H1 (cell line): ENCODE measurements at regions not wholly inside any gene's neighbourhood (a gene's known extent, or its start where the extent isn't known, plus 50 kb on each side); places are given as distances from the start of the nearest gene placed in this dataset.

Source experiments
- CTCF ChIA-PET: fragments of 300-600 bp; sonication (Branson Sonifier 250); formaldehyde crosslinking; loops from one replicate; lab custom pipeline; 2021; ENCODE audit not compliant: partially characterized antibody; lab: Charles Lee
- POLR2A ChIA-PET: fragments of 300-600 bp; sonication (Branson Sonifier 250); formaldehyde crosslinking; loops from one replicate; lab custom pipeline; 2021; ENCODE audit warnings: inconsistent platforms; ENCODE audit not compliant: partially characterized antibody; lab: Charles Lee
- DNase-seq, 2 experiments: peaks; one replicate each; pipeline versions ENCODE4 v3.0.0 to v3.0.0-alpha.2; 2010 to 2022; ENCODE audit warnings: low spot score in 2 of 2, low read depth in 1 of 2, mixed read lengths in 1 of 2
- FAIRE-seq: peaks from 2 replicates; lab custom pipeline; 2011; peaks lifted over from hg19 to GRCh38; lab: Jason Lieb, UNC
- H2AFZ ChIP-seq: 2 replicates; pipeline ENCODE4 v1.8.1; 2012; ENCODE audit warnings: low read length, inconsistent platforms
- H2AK5ac ChIP-seq: 2 replicates; pipeline ENCODE4 v1.6.1; 2013; ENCODE audit warnings: low read depth, low read length
- H2BK120ac ChIP-seq: replicated peaks from 2 replicates; pipeline ENCODE3; 2013; ENCODE audit warnings: low read depth, low read length, inconsistent platforms
- H2BK12ac ChIP-seq: 2 replicates; pipeline ENCODE4 v1.6.1; 2013; ENCODE audit warnings: low read depth, low read length
- H2BK15ac ChIP-seq: 2 replicates; pipeline ENCODE4 v1.6.1; 2013; ENCODE audit warnings: low read length
- H2BK20ac ChIP-seq: 2 replicates; pipeline ENCODE4 v1.6.1; 2013; ENCODE audit warnings: low read length
- H2BK5ac ChIP-seq: 2 replicates; pipeline ENCODE4 v1.6.1; 2013; ENCODE audit warnings: low read depth, low read length
- H3K14ac ChIP-seq: 2 replicates; pipeline ENCODE4 v1.6.1; 2013; ENCODE audit warnings: inconsistent platforms; ENCODE audit not compliant: insufficient read length
- H3K18ac ChIP-seq: 2 replicates; pipeline ENCODE4 v1.6.1; 2013; ENCODE audit warnings: low read length; ENCODE audit errors: extremely low read depth
- H3K23ac ChIP-seq: 2 replicates; pipeline ENCODE4 v1.6.1; 2013; ENCODE audit warnings: inconsistent platforms; ENCODE audit not compliant: insufficient read length
- H3K23me2 ChIP-seq: 2 replicates; pipeline ENCODE4 v1.6.1; 2013; ENCODE audit warnings: low read depth, low read length
- H3K27ac ChIP-seq: 2 replicates; pipeline ENCODE4 v1.6.1; 2011; ENCODE audit warnings: low read depth, low read length, inconsistent platforms
- H3K27me3 ChIP-seq, 4 experiments: replicated peaks in 1 of 4; 1 replicate in 1 of 4; 2 replicates in 3 of 4; pipeline versions ENCODE4 v1.6.1 to v1.8.1; 2011 to 2013; ENCODE audit warnings: low read length in 3 of 4, mild to moderate bottlenecking in 3 of 4, inconsistent platforms in 2 of 4, mixed read lengths in 2 of 4, moderate library complexity in 1 of 4; ENCODE audit not compliant: control insufficient read depth in 3 of 4, insufficient read depth in 3 of 4; ENCODE audit errors: extremely low read depth in 1 of 4
- H3K36me3 ChIP-seq, 4 experiments: 2 replicates each; pipeline versions ENCODE4 v1.6.1 to v1.8.1; 2011 to 2013; ENCODE audit warnings: mild to moderate bottlenecking in 4 of 4, low read length in 3 of 4, moderate library complexity in 2 of 4, control low read depth in 1 of 4, inconsistent platforms in 1 of 4; ENCODE audit not compliant: insufficient read depth in 4 of 4, control insufficient read depth in 2 of 4
- H3K4ac ChIP-seq: replicated peaks from 2 replicates; pipeline ENCODE3; 2013; ENCODE audit warnings: low read length, low read depth, mixed read lengths, inconsistent platforms; ENCODE audit not compliant: insufficient read length
- H3K4me1 ChIP-seq, 4 experiments: replicated peaks in 1 of 4; 1 replicate in 1 of 4; 2 replicates in 3 of 4; pipeline versions ENCODE4 v1.6.1 to v1.8.1; 2011 to 2013; ENCODE audit warnings: low read length in 3 of 4, inconsistent platforms in 2 of 4, mixed read lengths in 1 of 4; ENCODE audit not compliant: insufficient read depth in 4 of 4, control insufficient read depth in 3 of 4
- H3K4me2 ChIP-seq, 2 experiments: 2 replicates each; pipeline versions ENCODE4 v1.6.1 to v1.8.1; 2011 to 2013; ENCODE audit warnings: low read depth in 2 of 2, low read length in 2 of 2, control low read depth in 1 of 2, inconsistent platforms in 1 of 2, mild to moderate bottlenecking in 1 of 2; ENCODE audit not compliant: insufficient read depth in 1 of 2
- H3K4me3 ChIP-seq, 4 experiments: fragments of 200-600, 300-600 bp in 1 of 4; sonication (generic), shearing (Covaris generic), sonication (Bioruptor Twin) in 1 of 4; 2 replicates each; pipeline versions ENCODE4 v1.5.1 to v1.8.1; 2011 to 2016; ENCODE audit warnings: low read length in 4 of 4, low read depth in 3 of 4, control low read depth in 2 of 4, inconsistent platforms in 2 of 4, mild to moderate bottlenecking in 2 of 4, mixed read lengths in 1 of 4, moderate library complexity in 1 of 4; ENCODE audit not compliant: insufficient read depth in 2 of 4; ENCODE audit errors: extremely low read depth in 1 of 4
- H3K56ac ChIP-seq: replicated peaks from 2 replicates; pipeline ENCODE3; 2013; ENCODE audit warnings: low read depth, mild to moderate bottlenecking, mixed read lengths, low read length, inconsistent platforms; ENCODE audit not compliant: insufficient read length
- H3K79me1 ChIP-seq: 2 replicates; pipeline ENCODE4 v1.6.1; 2013; ENCODE audit warnings: low read depth, low read length, control low read depth
- H3K79me2 ChIP-seq, 2 experiments: 2 replicates each; pipeline versions ENCODE4 v1.6.1 to v1.8.1; 2012 to 2013; ENCODE audit warnings: low read length in 2 of 2, mild to moderate bottlenecking in 2 of 2, inconsistent platforms in 1 of 2; ENCODE audit not compliant: insufficient read depth in 2 of 2, control insufficient read depth in 1 of 2
- H3K9ac ChIP-seq, 4 experiments: replicated peaks in 1 of 4; 1 replicate in 1 of 4; 2 replicates in 3 of 4; pipeline versions ENCODE4 v1.6.1 to v1.8.1; 2011 to 2013; ENCODE audit warnings: low read depth in 3 of 4, low read length in 3 of 4, control low read depth in 2 of 4, mild to moderate bottlenecking in 2 of 4, moderate library complexity in 2 of 4, inconsistent platforms in 1 of 4; ENCODE audit errors: extremely low read depth in 1 of 4
- H3K9me3 ChIP-seq, 2 experiments: 2 replicates each; pipeline versions ENCODE4 v1.6.1 to v1.8.1; 2012 to 2013; ENCODE audit warnings: mild to moderate bottlenecking in 2 of 2, moderate library complexity in 2 of 2, control low read depth in 1 of 2, inconsistent platforms in 1 of 2, low read depth in 1 of 2, low read length in 1 of 2, mixed read lengths in 1 of 2; ENCODE audit not compliant: insufficient read depth in 2 of 2
- H4K20me1 ChIP-seq, 2 experiments: replicated peaks in 1 of 2; 2 replicates each; pipeline versions ENCODE3 to v1.8.1; 2011 to 2013; ENCODE audit warnings: inconsistent platforms in 2 of 2, low read length in 2 of 2, mild to moderate bottlenecking in 1 of 2; ENCODE audit not compliant: insufficient read depth in 2 of 2, control insufficient read depth in 1 of 2
- H4K5ac ChIP-seq: 2 replicates; pipeline ENCODE4 v1.6.1; 2013; ENCODE audit warnings: low read length, low read depth, mixed read lengths, inconsistent platforms; ENCODE audit not compliant: insufficient read length
- H4K8ac ChIP-seq: 2 replicates; pipeline ENCODE4 v1.8.0; 2013; ENCODE audit warnings: mild to moderate bottlenecking, moderate library complexity, low read length, inconsistent platforms; ENCODE audit not compliant: insufficient read depth; ENCODE audit errors: extremely low read depth
- H4K91ac ChIP-seq: replicated peaks from 2 replicates; pipeline ENCODE3; 2013; ENCODE audit warnings: low read length, mixed read lengths, inconsistent platforms; ENCODE audit not compliant: insufficient read length
- BACH1 ChIP-seq: IDR thresholded peaks from 2 replicates; pipeline ENCODE4 v1.6.1; 2012; ENCODE audit warnings: low read length, improper control_type of control experiment
- GABPA ChIP-seq: IDR thresholded peaks from 2 replicates; pipeline ENCODE4 v1.6.1; 2011; ENCODE audit warnings: mild to moderate bottlenecking, low read length, moderate library complexity, borderline replicate concordance; ENCODE audit not compliant: insufficient read depth
- WGBS, 2 experiments: shearing (Covaris generic) in 1 of 2; methylation state at CpG; one replicate each; pipeline versions ENCODE4 v1.1.6 to v1.1.7; 2013 to 2015; ENCODE audit warnings: low lambda C conversion rate in 2 of 2, mixed read lengths in 2 of 2, inconsistent platforms in 1 of 2, low coverage in 1 of 2, missing lambda C conversion rate in 1 of 2; ENCODE audit not compliant: insufficient replicate concordance in 2 of 2, insufficient coverage in 1 of 2, insufficient read length in 1 of 2; ENCODE audit errors: extremely low coverage in 1 of 2, missing lambda C conversion rate in 1 of 2; 5-methylcytosine and 5-hydroxymethylcytosine counted together

GRCh38 chr10:85430991-85431390 lies 935.6 kb downstream of the GRID1 start:
- Histone ChIP-seq H4K8ac (no peak overlapping the region), H2BK5ac (no peak overlapping the region), H3K18ac (no peak overlapping the region), H3K4me3 (no peak overlapping the region), H2AFZ (no peak overlapping the region), H3K9ac (no peak overlapping the region), H3K9me3 (no peaks in the 10 kb centered on the region), H4K91ac (no peak overlapping the region), H4K5ac (no peak overlapping the region), H3K36me3 (no peaks in the 10 kb centered on the region), H3K4me1 (no peaks in the 10 kb centered on the region), H3K23ac (no peak overlapping the region), H2BK15ac (no peak overlapping the region), H3K56ac (no peak overlapping the region), H2BK12ac (no peak overlapping the region), H3K4ac (no peak overlapping the region), H3K27me3 (no peaks in the 10 kb centered on the region), H3K23me2 (no peaks in the 10 kb centered on the region), H3K79me2 (no peaks in the 10 kb centered on the region), H3K14ac (no peak overlapping the region), H4K20me1 (no peaks in the 10 kb centered on the region), H2AK5ac (no peak overlapping the region), H2BK120ac (no peak overlapping the region), H3K4me2 (no peak overlapping the region), H3K27ac (no peak overlapping the region), H2BK20ac (no peak overlapping the region)
- 88% methylated on average over 2 of the region's 2 CpGs; no CpG with 5 or more reads in 1 of the 2 experiments for WGBS, 2 experiments
- no peak for FAIRE-seq
- ChIA-PET CTCF (interaction anchor here (1.2 to 1.9 kb wide), 3 partner anchors 11 to 20 kb away, joined by 3 to 9 read pairs (median 3); no protein-coding TSS in a partner anchor), POLR2A (no interaction called here)
- no peak for DNase-seq
- TF ChIP-seq GABPA (no peak), BACH1 (no peak)
- TF ChIP-seq, all 59 proteins: peak for 0
- H3K79me1 ChIP-seq: no peaks in the 10 kb centered on the region
